LNCaP clone FGC (cell line): ENCODE measurements at regions not wholly inside any gene's neighbourhood (a gene's known extent, or its start where the extent isn't known, plus 50 kb on each side); places are given as distances from the start of the nearest gene placed in this dataset.
A peak's percentile ranks its signal among the peaks of the same experiment; 100 is the strongest.

Experiments
- DNase-seq: peaks from one replicate; pipeline ENCODE4 v3.0.0-alpha.2; 2011; ENCODE audit warnings: low read depth
- H3K4me3 ChIP-seq: 2 replicates; pipeline ENCODE4 v1.5.1; 2011; ENCODE audit warnings: mild to moderate bottlenecking, low read depth, low read length, control low read depth
- TF ChIP-seq, protein P1 (sequence below): IDR thresholded peaks from 2 replicates; pipeline ENCODE4 v1.5.1; 2012; ENCODE audit warnings: mild to moderate bottlenecking; ENCODE audit not compliant: control insufficient read depth, insufficient read depth; ENCODE audit errors: extremely low read depth

DNA sequence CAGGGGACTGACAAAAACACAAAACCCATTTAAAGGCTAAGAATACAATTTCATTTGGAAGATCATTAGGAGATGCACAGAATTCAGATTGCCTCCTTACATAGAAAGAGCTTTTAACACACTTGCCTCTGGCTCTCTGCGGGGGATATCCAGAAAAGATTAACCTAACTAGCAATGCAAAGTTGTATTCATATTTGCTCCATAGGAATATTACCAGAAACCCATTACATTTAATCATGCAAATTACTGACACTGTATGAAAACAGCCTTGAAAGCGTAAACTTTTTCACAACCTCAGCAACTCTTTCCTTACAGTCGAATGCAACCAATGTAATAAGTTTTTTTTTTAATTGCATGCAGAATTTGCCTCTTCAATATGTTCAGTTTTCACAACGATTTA lies 1087.3 kb upstream of the PRKX start:
- no peak for DNase-seq
- no peak overlapping the region for H3K4me3 ChIP-seq
- TF ChIP-seq, protein P1, sequence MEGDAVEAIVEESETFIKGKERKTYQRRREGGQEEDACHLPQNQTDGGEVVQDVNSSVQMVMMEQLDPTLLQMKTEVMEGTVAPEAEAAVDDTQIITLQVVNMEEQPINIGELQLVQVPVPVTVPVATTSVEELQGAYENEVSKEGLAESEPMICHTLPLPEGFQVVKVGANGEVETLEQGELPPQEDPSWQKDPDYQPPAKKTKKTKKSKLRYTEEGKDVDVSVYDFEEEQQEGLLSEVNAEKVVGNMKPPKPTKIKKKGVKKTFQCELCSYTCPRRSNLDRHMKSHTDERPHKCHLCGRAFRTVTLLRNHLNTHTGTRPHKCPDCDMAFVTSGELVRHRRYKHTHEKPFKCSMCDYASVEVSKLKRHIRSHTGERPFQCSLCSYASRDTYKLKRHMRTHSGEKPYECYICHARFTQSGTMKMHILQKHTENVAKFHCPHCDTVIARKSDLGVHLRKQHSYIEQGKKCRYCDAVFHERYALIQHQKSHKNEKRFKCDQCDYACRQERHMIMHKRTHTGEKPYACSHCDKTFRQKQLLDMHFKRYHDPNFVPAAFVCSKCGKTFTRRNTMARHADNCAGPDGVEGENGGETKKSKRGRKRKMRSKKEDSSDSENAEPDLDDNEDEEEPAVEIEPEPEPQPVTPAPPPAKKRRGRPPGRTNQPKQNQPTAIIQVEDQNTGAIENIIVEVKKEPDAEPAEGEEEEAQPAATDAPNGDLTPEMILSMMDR = no peak

DNA sequence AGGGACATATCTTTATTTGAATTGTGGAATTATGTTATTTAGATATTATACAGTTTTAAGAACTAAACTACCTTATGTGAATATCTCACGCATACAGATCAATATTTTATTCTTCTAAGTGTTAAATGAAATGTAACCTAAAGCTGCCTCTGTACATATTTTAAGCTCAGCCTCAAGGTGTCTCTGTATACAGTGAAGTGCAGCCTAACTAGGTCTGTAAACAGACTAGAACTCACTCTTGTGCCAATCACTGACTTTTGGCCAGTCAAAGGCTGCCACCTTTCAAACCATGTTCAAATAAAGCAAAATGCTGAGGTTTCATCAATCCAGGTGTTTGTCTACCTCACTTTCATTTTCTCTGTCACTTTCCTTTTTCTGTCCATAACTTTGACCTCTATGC lies 1074.5 kb upstream of the PRKX start:
- no peak overlapping the region for H3K4me3 ChIP-seq
- peak; percentile 31 for DNase-seq
- TF ChIP-seq, protein P1 = 0 out of 2 replicates have a peak, but pooled peaks have one; percentile 10

DNA sequence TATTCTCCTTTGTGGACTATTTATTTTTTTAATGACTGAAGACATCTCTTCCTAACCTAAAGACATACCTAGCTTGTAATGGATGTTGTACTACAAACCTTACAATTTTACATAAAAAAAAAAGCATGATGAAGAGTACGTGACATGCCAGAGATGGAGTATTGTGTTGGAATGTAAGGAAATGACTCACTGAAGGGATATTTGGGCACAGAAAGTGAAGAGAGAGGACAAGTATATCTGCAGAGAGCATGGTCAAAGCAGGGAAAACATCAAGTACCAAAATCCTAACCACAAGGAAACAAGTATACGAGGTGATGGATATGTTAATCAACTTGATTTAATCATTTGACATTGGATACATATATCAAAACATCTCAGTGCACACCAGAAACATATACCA lies 1051.4 kb upstream of the PRKX start:
- H3K4me3 ChIP-seq = no peak overlapping the region
- TF ChIP-seq, protein P1 = no peak
- DNase-seq = no peak

DNA sequence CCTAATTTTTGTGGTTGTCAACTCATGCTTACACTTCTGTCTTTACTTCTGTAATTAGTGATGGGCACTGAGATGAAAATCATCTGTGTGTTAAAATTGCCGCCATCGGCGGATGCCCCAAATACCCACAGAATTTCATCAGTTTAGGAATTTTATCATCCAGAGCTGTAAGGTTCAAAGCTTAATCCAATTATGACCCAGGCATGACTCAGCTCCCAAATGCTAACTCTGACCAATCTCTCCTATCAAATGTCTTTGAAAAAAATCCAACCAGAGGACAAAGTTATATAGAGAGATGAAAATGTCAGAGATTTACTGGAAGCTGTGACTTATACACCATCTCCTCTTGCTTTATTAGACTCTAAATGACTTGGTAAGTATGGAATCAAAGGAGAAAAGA lies 1048.7 kb upstream of the PRKX start:
- no peak for DNase-seq
- TF ChIP-seq, protein P1 = no peak
- H3K4me3 ChIP-seq = no peak overlapping the region

DNA sequence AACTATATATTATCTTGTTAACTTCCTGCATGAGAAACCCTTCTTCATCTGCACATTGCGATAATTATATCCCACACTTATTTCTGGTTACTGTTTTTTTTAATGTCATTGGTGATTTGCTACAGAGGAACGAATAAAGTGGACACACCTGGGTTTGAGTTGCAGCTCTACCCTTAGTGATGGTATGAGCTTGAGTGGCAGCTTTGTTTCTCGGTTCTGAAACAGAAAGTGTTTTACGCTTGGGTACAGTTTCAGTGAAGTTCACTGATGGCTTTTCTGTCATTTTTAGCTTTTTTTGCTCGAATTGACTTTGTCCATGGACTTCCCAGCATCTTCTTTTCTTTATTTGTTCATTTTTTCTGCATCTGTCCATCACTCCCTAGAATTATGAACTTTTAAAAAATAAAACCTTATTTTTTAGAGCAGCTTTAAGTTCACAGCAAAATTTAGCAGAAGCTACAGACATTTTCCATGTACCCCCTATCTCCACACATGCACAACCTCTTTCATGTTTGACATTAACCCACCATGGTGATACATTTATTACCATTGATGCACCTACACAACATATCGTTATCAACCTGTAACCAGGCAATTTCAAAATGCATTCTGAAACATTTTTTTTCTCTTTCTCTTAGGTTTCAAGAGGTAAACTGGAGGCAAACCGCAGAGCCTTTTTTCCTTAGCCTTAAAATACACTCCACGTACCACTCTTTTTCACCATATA lies 1041.6 kb upstream of the PRKX start:
- H3K4me3 ChIP-seq = no peak overlapping the region

DNA sequence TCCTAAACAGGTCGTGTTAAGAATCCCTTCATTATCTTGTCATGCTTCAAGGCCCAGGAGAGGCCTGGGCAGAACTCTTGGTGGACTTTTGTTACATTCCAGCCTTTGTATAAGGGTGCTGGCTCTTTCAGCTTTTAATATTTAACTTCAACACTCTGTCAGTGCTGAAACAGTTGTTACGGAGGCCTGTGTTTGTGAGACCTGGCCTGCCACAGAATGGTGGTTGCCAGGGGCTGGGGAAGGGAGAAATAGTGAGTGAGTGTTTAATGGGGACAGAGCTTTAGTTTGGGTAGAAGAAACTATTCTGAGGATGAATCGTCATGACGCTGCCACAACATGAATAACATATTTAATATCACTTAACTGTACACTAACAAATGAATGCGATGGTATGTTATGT lies 1027.6 kb upstream of the PRKX start:
- DNase-seq = no peak
- TF ChIP-seq, protein P1 = no peak
- H3K4me3 ChIP-seq = no peak overlapping the region

More for the DNA sequence above, 1041.6 kb upstream of the PRKX start:
- TF ChIP-seq, protein P1 = no peak
- DNase-seq = no peak

DNA sequence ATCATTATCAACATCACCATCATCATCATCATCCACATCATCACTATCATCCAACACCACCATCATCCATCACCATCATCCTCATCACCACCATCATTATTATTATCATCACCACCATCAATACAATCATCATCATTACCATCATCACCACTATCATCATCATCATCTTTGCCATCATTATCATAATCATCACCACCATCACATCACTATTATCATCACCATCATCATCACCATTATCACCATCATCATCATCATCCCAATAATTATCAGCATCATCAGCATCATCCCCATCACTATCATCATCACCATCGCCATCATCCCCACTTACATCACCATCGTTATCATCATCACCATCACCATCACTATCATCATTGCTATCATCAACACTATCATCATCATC lies 1021.9 kb upstream of the PRKX start:
- TF ChIP-seq, protein P1 = no peak
- no peak overlapping the region for H3K4me3 ChIP-seq
- no peak for DNase-seq
